CD4-positive, alpha-beta T cell treated with Interleukin-15 for 1 hour (primary cell): ENCODE measurements at regions not wholly inside any gene's neighbourhood (a gene's known extent, or its start where the extent isn't known, plus 50 kb on each side); places are given as distances from the start of the nearest gene placed in this dataset.

Experiments
- DNase-seq: peaks from one replicate; pipeline ENCODE4 v3.0.0-alpha.2; 2020

- no peak for DNase-seq
Observed at GRCh38 chr17:45730192-45730591, 53.9 kb upstream of the CRHR1 start.

- DNase-seq, result no peak
Observed at GRCh38 chr17:45731459-45731858, 52.7 kb upstream of the CRHR1 start.

GRCh38 chr17:45732926-45733505, 51.1 kb upstream of the CRHR1 start:
- DNase-seq, result no peak

- no peak for DNase-seq
Observed at GRCh38 chr17:45733781-45734180, 50.3 kb upstream of the CRHR1 start.
